ENCODE measurements at regions not wholly inside any gene's neighbourhood (a gene's known extent, or its start where the extent isn't known, plus 50 kb on each side); places are given as distances from the start of the nearest gene placed in this dataset.

- DNase-seq (ENCODE audit: low spot score), result no peak
Measured at GRCh38 chr9:72431036-72431435, 66.0 kb upstream of the ZFAND5 start.

GRCh38 chr9:72428329-72428728, 63.3 kb upstream of the ZFAND5 start:
- no peak for DNase-seq (ENCODE audit: low spot score)

GRCh38 chr9:72427801-72428200, 62.8 kb upstream of the ZFAND5 start:
- DNase-seq (ENCODE audit: low spot score), result no peak

GRCh38 chr9:72424131-72424530, 59.1 kb upstream of the ZFAND5 start:
- no peak for DNase-seq (ENCODE audit: low spot score)

GRCh38 chr9:72422214-72422613, 57.2 kb upstream of the ZFAND5 start:
- no peak for DNase-seq (ENCODE audit: low spot score)

- no peak for DNase-seq (ENCODE audit: low spot score)
Measured at GRCh38 chr9:72420783-72421182, 55.8 kb upstream of the ZFAND5 start.

- no peak for DNase-seq (ENCODE audit: low spot score)
Measured at GRCh38 chr9:72415948-72416347, 50.9 kb upstream of the ZFAND5 start.

- DNase-seq (ENCODE audit: low spot score), result no peak
Measured at GRCh38 chr9:72415163-72415562, 50.2 kb upstream of the ZFAND5 start.

Measured in RKO (cell line).